Epithelial cell of proximal tubule (primary cell): ENCODE measurements at regions not wholly inside any gene's neighbourhood (a gene's known extent, or its start where the extent isn't known, plus 50 kb on each side); places are given as distances from the start of the nearest gene placed in this dataset.

Experiments used
- DNase-seq: peaks from one replicate; pipeline ENCODE4 v3.0.0-alpha.2; 2011; ENCODE audit warnings: low read depth
- H3K4me3 ChIP-seq: 2 replicates; pipeline ENCODE4 v1.5.1; 2011; ENCODE audit warnings: low read depth, mild to moderate bottlenecking, low read length
- CTCF ChIP-seq: conservative IDR thresholded peaks from 2 replicates; pipeline ENCODE4 v1.5.1; 2012; ENCODE audit warnings: low read depth, mild to moderate bottlenecking, low read length

GRCh38 chr3:96677156-96677555 is 137.2 kb upstream of the EPHA6 start:
- DNase-seq: no peak
- no peak overlapping the region for H3K4me3 ChIP-seq
- TF ChIP-seq CTCF: no peak

GRCh38 chr3:96678325-96678724 is 136.1 kb upstream of the EPHA6 start:
- DNase-seq: no peak
- no peak overlapping the region for H3K4me3 ChIP-seq
- no peak for TF ChIP-seq CTCF

GRCh38 chr3:96700322-96701315 is 113.8 kb upstream of the EPHA6 start:
- H3K4me3 ChIP-seq: no peak overlapping the region
- DNase-seq: no peak
- TF ChIP-seq CTCF: no peak

- DNase-seq: no peak
- no peak overlapping the region for H3K4me3 ChIP-seq
- no peak for TF ChIP-seq CTCF
Measured at GRCh38 chr3:96705895-96706294, 108.5 kb upstream of the EPHA6 start.

- TF ChIP-seq CTCF: no peak
- no peak for DNase-seq
- no peak overlapping the region for H3K4me3 ChIP-seq
Measured at GRCh38 chr3:96706509-96706908, 107.9 kb upstream of the EPHA6 start.

GRCh38 chr3:96711816-96712215 is 102.6 kb upstream of the EPHA6 start:
- TF ChIP-seq CTCF: no peak
- no peak overlapping the region for H3K4me3 ChIP-seq
- DNase-seq: no peak

- DNase-seq: no peak
- no peak for TF ChIP-seq CTCF
- H3K4me3 ChIP-seq: no peak overlapping the region
Measured at GRCh38 chr3:96712792-96713191, 101.6 kb upstream of the EPHA6 start.
